Tibial artery (tissue), 4 donors: ENCODE measurements at regions not wholly inside any gene's neighbourhood (a gene's known extent, or its start where the extent isn't known, plus 50 kb on each side); places are given as distances from the start of the nearest gene placed in this dataset.

ENCODE experiments used
- DNase-seq, 2 donors: peaks; one replicate each; pipeline ENCODE4 v3.0.0-alpha.2; 2019
- H3K27ac ChIP-seq, 2 donors: fragments of 200-600 bp; sonication (generic) in 1 of 2; 1 replicate in 1 of 2; 2 replicates in 1 of 2; pipeline ENCODE4 v1.5.1; 2018 to 2019; ENCODE audit warnings: mild to moderate bottlenecking in 1 of 2
- H3K27me3 ChIP-seq, 2 donors: fragments of 200-600 bp; sonication (generic) in 1 of 2; one replicate each; pipeline versions ENCODE4 v1.5.1 to v1.6.0; 2016 to 2019
- H3K36me3 ChIP-seq, 3 donors: fragments of 200-600 bp; sonication (generic) in 2 of 3; one replicate each; pipeline ENCODE4 v1.5.1; 2016 to 2019; ENCODE audit warnings: mild to moderate bottlenecking in 2 of 3
- H3K4me1 ChIP-seq, 4 donors: fragments of 200-600 bp; sonication (generic) in 2 of 4; 1 replicate in 3 of 4; 2 replicates in 1 of 4; pipeline ENCODE4 v1.5.1; 2016 to 2019
- H3K4me3 ChIP-seq, 2 donors: fragments of 200-600 bp; sonication (generic) in 1 of 2; 1 replicate in 1 of 2; 2 replicates in 1 of 2; pipeline ENCODE4 v1.5.1; 2018 to 2019; ENCODE audit warnings: mild to moderate bottlenecking in 2 of 2
- H3K9me3 ChIP-seq, 3 donors: fragments of 200-600 bp; sonication (generic) in 1 of 3; one replicate each; pipeline ENCODE4 v1.5.1; 2016 to 2019
- intact Hi-C: fragments of 100-400 bp; cut with DNase I; formaldehyde crosslinking; loops from one replicate; pipeline ENCODE4 v1.15.0; 2023; ENCODE audit warnings: low total_unique reads
- TF ChIP-seq, protein P1 (sequence below), 2 experiments: fragments of 200-600 bp in 1 of 2; fragments of 450-650 bp in 1 of 2; IDR thresholded peaks; one replicate each; pipeline ENCODE4 v1.5.1; 2017 to 2019; ENCODE audit warnings: antibody characterized with exemption in 2 of 2, mild to moderate bottlenecking in 1 of 2, moderate library complexity in 1 of 2

DNA sequence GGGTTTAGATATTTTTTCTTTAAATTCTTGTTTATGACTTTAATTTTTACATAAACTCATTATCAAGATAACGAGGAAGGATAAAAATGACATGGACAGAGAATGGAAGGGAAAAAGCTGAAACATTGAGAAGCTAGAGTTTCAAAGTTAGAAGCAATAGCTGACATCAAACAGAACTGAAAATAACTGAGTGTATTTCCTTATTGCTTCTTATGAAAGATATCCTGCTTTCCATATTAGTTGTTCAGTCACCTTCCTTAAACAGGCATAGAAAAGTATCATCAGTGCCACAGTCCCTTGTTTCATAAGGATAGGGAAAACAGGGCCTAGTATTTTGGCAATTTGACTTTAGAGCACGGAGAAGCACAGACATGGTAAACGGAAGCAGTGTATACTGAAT lies 460.5 kb upstream of the GHITM start:
- TF ChIP-seq, protein P1, sequence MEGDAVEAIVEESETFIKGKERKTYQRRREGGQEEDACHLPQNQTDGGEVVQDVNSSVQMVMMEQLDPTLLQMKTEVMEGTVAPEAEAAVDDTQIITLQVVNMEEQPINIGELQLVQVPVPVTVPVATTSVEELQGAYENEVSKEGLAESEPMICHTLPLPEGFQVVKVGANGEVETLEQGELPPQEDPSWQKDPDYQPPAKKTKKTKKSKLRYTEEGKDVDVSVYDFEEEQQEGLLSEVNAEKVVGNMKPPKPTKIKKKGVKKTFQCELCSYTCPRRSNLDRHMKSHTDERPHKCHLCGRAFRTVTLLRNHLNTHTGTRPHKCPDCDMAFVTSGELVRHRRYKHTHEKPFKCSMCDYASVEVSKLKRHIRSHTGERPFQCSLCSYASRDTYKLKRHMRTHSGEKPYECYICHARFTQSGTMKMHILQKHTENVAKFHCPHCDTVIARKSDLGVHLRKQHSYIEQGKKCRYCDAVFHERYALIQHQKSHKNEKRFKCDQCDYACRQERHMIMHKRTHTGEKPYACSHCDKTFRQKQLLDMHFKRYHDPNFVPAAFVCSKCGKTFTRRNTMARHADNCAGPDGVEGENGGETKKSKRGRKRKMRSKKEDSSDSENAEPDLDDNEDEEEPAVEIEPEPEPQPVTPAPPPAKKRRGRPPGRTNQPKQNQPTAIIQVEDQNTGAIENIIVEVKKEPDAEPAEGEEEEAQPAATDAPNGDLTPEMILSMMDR (IDR thresholded peaks at IDR 0.05), result no peak
- Histone ChIP-seq H3K9me3 (no peaks in the 10 kb centered on the region), H3K4me1 (no peaks in the 10 kb centered on the region), H3K36me3 (no peaks in the 10 kb centered on the region), H3K4me3 (no peak overlapping the region), H3K27ac (no peak overlapping the region), H3K27me3 (no peaks in the 10 kb centered on the region)
- DNase-seq, result no peak
- intact Hi-C loops, result no loop called here

DNA sequence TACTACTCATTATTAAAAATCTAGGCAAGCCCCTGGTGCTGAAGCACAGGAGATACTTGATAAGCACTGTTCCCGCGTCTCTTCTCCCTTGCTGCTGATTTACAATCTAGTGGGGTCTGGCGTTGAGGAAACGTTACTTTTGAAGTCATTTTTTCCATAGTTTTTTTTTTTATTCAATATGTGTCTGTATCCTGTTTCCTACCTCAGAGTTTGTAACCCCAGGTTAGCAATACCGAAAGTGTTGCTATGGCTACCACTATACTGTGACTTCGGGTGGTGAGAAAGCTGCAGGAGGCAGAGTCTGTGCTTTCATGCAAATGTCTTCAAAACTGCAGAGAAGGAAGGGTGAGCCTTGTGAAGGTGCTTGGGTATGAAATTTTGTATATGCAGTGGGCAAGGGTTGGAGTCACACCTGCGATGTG lies 458.8 kb upstream of the GHITM start:
- no peak for DNase-seq
- H3K4me1 ChIP-seq, result no peaks in the 10 kb centered on the region
- TF ChIP-seq, protein P1 (IDR thresholded peaks at IDR 0.05), result no peak
- no peak overlapping the region for H3K27ac ChIP-seq
- H3K9me3 ChIP-seq, result no peaks in the 10 kb centered on the region
- no peaks in the 10 kb centered on the region for H3K36me3 ChIP-seq
- no peak overlapping the region for H3K4me3 ChIP-seq
- intact Hi-C loops, result no loop called here
- H3K27me3 ChIP-seq, result no peaks in the 10 kb centered on the region

DNA sequence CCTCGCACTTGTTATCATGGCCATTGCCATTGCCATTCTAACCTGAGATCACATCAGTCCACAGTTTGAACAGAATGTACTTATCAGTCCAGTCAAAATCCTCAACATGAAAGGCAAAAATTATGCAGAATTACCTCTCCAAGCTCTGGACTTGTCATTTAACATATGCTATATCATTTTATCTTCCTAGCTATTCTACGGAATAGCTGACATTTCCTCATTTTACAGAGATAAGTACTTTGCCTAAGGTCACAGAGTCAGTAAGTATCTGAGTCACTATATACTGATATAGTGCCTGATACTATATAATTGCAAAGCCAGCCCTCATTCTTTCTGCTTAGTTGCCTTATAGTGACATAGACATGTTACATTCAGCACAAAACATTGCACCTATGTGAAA lies 456.9 kb upstream of the GHITM start:
- intact Hi-C loops, result no loop called here
- Histone ChIP-seq H3K27ac (no peak overlapping the region), H3K4me3 (no peak overlapping the region), H3K27me3 (no peaks in the 10 kb centered on the region), H3K4me1 (no peaks in the 10 kb centered on the region), H3K9me3 (no peaks in the 10 kb centered on the region), H3K36me3 (no peaks in the 10 kb centered on the region)
- TF ChIP-seq, protein P1 (IDR thresholded peaks at IDR 0.05), result no peak
- DNase-seq, result no peak

DNA sequence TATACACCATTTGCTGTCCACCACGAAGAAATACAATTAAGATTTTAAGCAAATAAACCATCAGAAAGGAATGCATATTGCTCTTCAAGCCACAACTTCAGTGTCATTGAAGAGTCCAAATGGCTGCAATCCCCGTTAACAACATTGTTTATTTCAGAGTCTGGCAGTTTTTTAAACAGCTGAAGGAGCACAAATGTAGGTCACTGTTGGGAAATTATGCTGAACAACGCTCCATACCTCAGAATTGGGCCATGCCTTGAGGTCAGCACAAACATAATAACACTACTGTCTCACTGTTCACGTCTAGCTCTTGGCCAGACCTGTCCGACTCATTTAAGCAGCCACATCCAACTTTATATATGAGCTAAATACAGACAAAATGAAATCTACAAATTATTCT lies 453.9 kb upstream of the GHITM start:
- H3K36me3 ChIP-seq, result no peaks in the 10 kb centered on the region
- no peak for DNase-seq
- no peaks in the 10 kb centered on the region for H3K9me3 ChIP-seq
- H3K27ac ChIP-seq, result no peak overlapping the region
- no peaks in the 10 kb centered on the region for H3K27me3 ChIP-seq
- intact Hi-C loops, result no loop called here
- H3K4me1 ChIP-seq, result no peaks in the 10 kb centered on the region
- no peak overlapping the region for H3K4me3 ChIP-seq
- TF ChIP-seq, protein P1 (IDR thresholded peaks at IDR 0.05), result no peak

DNA sequence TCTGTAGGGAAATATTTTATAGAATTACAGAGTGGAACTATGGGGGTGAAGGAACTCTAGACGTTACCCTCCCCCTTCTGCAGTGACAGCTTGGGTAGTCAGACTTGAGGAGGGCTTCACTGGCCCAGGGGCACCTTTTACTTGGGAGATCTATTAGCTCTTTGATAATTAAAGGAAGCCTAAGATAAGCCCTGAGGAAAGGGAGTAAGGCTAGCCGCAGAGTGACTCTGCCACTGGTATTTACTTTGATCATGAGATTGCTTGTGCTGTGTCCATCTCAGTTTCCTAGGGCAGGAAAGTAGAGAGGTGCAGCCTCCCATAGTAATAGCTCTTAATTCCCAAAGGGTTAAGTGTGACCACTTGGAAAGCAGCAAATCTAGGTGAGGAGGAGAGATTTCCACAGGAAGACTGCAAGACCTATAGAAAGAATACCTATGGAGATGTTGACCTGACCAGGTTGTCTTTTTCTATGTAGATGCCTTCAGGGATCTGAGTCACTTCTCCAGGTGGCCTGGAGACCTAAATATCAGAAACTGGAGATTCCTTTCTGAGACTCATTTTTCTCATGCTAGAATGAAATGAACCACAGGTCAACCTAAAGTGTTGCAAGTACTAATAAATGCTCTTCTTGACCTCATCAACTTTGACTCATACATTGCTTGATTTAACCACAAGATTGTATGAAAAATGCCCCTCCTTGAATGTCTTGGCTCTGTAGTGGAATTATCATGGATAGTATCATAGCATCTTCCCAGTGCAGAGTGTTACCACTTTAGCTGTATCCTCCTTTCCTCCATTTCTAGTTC lies 447.3 kb upstream of the GHITM start:
- H3K27me3 ChIP-seq, result no peaks in the 10 kb centered on the region
- no peaks in the 10 kb centered on the region for H3K9me3 ChIP-seq
- H3K4me1 ChIP-seq, result no peaks in the 10 kb centered on the region
- TF ChIP-seq, protein P1 (IDR thresholded peaks at IDR 0.05), result no peak
- intact Hi-C loops, result no loop called here
- no peak overlapping the region for H3K4me3 ChIP-seq
- no peaks in the 10 kb centered on the region for H3K36me3 ChIP-seq
- no peak for DNase-seq
- H3K27ac ChIP-seq, result no peak overlapping the region
